IMR-90 (cell line): ENCODE measurements at regions not wholly inside any gene's neighbourhood (a gene's known extent, or its start where the extent isn't known, plus 50 kb on each side); places are given as distances from the start of the nearest gene placed in this dataset.

Source experiments
- ATAC-seq: fragments of 200-7000 bp; cut with Tn5 transposase; 2 replicates; pipeline ENCODE4 v1.9.1; 2020; ENCODE audit warnings: low read depth, mild to moderate bottlenecking, moderate library complexity
- BruUV-seq: library from RNA; stranded (reverse); fragments of 400-500 nt; replicated peaks from 2 replicates; lab custom pipeline; 2021; lab: Mats Ljungman, UMichigan
- CTCF ChIA-PET: fragments of 300-600 bp; formaldehyde crosslinking; extraction: SDS; loops from one replicate; lab custom pipeline; 2021; ENCODE audit warnings: antibody characterized with exemption; lab: Yijun Ruan, JAX
- POLR2A ChIA-PET: fragments of 300-600 bp; sonication (Branson Sonifier 250); formaldehyde crosslinking; loops from one replicate; lab custom pipeline; 2022; ENCODE audit warnings: antibody characterized with exemption; ENCODE audit not compliant: unreplicated experiment; lab: Charles Lee
- DNase-seq: peaks from one replicate; pipeline ENCODE4 v3.0.0; 2013
- H2AFZ ChIP-seq: replicated peaks from 2 replicates; pipeline ENCODE3; 2013; ENCODE audit warnings: low read length, mild to moderate bottlenecking; ENCODE audit not compliant: poor library complexity
- H2AK5ac ChIP-seq: 2 replicates; pipeline ENCODE4 v1.6.1; 2013; ENCODE audit warnings: low read depth, low read length, inconsistent platforms
- H2AK9ac ChIP-seq: replicated peaks from 2 replicates; pipeline ENCODE3; 2013; ENCODE audit warnings: mild to moderate bottlenecking, low read depth, low read length, moderate library complexity; ENCODE audit not compliant: poor library complexity
- H2BK120ac ChIP-seq: 2 replicates; pipeline ENCODE4 v1.6.1; 2013; ENCODE audit warnings: low read depth, low read length, inconsistent platforms
- H2BK15ac ChIP-seq: 3 replicates; pipeline ENCODE4 v1.6.1; 2013; ENCODE audit warnings: low read depth, low read length, inconsistent platforms
- H2BK20ac ChIP-seq: 2 replicates; pipeline ENCODE4 v1.6.1; 2013; ENCODE audit warnings: low read depth, mild to moderate bottlenecking, inconsistent platforms, low read length, moderate library complexity
- H2BK5ac ChIP-seq: 2 replicates; pipeline ENCODE4 v1.6.1; 2013; ENCODE audit warnings: mild to moderate bottlenecking, low read depth, low read length, inconsistent platforms; ENCODE audit not compliant: poor library complexity, severe bottlenecking
- H3K14ac ChIP-seq: replicated peaks from 2 replicates; pipeline ENCODE4 v1.6.1; 2013; ENCODE audit warnings: low read depth, low read length, inconsistent platforms
- H3K18ac ChIP-seq: 2 replicates; pipeline ENCODE4 v1.6.1; 2013; ENCODE audit warnings: low read depth, low read length, control low read depth
- H3K23ac ChIP-seq: 2 replicates; pipeline ENCODE4 v1.6.1; 2013; ENCODE audit warnings: low read depth, low read length, inconsistent platforms
- H3K27ac ChIP-seq: 2 replicates; pipeline ENCODE4 v1.5.1; 2013; ENCODE audit warnings: mild to moderate bottlenecking, control low read depth, low read length; ENCODE audit not compliant: insufficient read depth
- H3K27me3 ChIP-seq: 2 replicates; pipeline ENCODE4 v1.6.1; 2013; ENCODE audit warnings: low read length; ENCODE audit not compliant: control insufficient read depth, insufficient read depth
- H3K36me3 ChIP-seq: 2 replicates; pipeline ENCODE4 v1.6.1; 2013; ENCODE audit warnings: low read length, mixed read lengths; ENCODE audit not compliant: control insufficient read depth, insufficient read depth
- H3K4ac ChIP-seq: 2 replicates; pipeline ENCODE4 v1.6.1; 2013; ENCODE audit warnings: low read depth, low read length, inconsistent platforms
- H3K4me1 ChIP-seq: 2 replicates; pipeline ENCODE4 v1.6.1; 2013; ENCODE audit warnings: low read length, mixed read lengths; ENCODE audit not compliant: control insufficient read depth, insufficient read depth
- H3K4me2 ChIP-seq: 2 replicates; pipeline ENCODE4 v1.6.1; 2013; ENCODE audit warnings: low read depth, mild to moderate bottlenecking, control low read depth, low read length, moderate library complexity
- H3K4me3 ChIP-seq: 2 replicates; pipeline ENCODE4 v1.5.1; 2013; ENCODE audit warnings: low read depth, mild to moderate bottlenecking, control low read depth, low read length, moderate library complexity; ENCODE audit not compliant: insufficient read depth
- H3K56ac ChIP-seq: 2 replicates; pipeline ENCODE4 v1.6.1; 2013; ENCODE audit warnings: low read length, inconsistent platforms; ENCODE audit not compliant: insufficient read depth; ENCODE audit errors: extremely low read depth
- H3K79me1 ChIP-seq, 2 experiments: 2 replicates each; pipeline ENCODE4 v1.6.1; 2013; ENCODE audit warnings: low read length in 2 of 2, inconsistent platforms in 1 of 2, low read depth in 1 of 2
- H3K9ac ChIP-seq: 2 replicates; pipeline ENCODE4 v1.6.1; 2013; ENCODE audit warnings: low read depth, low read length, control low read depth
- H3K9me1 ChIP-seq: 2 replicates; pipeline ENCODE4 v1.6.1; 2013; ENCODE audit warnings: low read length, inconsistent platforms; ENCODE audit not compliant: insufficient read depth
- H3K9me3 ChIP-seq: 2 replicates; pipeline ENCODE4 v1.6.1; 2013; ENCODE audit warnings: low read length; ENCODE audit not compliant: control insufficient read depth, insufficient read depth
- H4K20me1 ChIP-seq: 2 replicates; pipeline ENCODE4 v1.6.1; 2013; ENCODE audit warnings: low read length, inconsistent platforms; ENCODE audit not compliant: insufficient read depth
- H4K5ac ChIP-seq: 2 replicates; pipeline ENCODE4 v1.6.1; 2013; ENCODE audit warnings: mild to moderate bottlenecking, low read depth, low read length, control low read depth
- H4K8ac ChIP-seq, 2 experiments: 2 replicates each; pipeline ENCODE4 v1.6.1; 2013; ENCODE audit warnings: low read depth in 2 of 2, low read length in 2 of 2, control low read depth in 1 of 2, inconsistent platforms in 1 of 2
- H4K91ac ChIP-seq: 2 replicates; pipeline ENCODE4 v1.6.1; 2013; ENCODE audit warnings: low read depth, low read length, inconsistent platforms; ENCODE audit not compliant: insufficient read depth
- BHLHE40 ChIP-seq: fragments of 150-350 bp; IDR thresholded peaks from 2 replicates; pipeline ENCODE4 v1.6.1; 2016; ENCODE audit warnings: mild to moderate bottlenecking, low read depth, low read length
- CEBPB ChIP-seq: IDR thresholded peaks from 2 replicates; pipeline ENCODE4 v1.6.1; 2012; ENCODE audit warnings: low read depth, low read length, improper control_type of control experiment
- CHD1 ChIP-seq: IDR thresholded peaks from 2 replicates; pipeline ENCODE4 v1.6.1; 2012; ENCODE audit warnings: low read depth, low read length, improper control_type of control experiment
- FOS ChIP-seq: fragments of 150-350 bp; IDR thresholded peaks from 2 replicates; pipeline ENCODE4 v1.6.1; 2016; ENCODE audit warnings: low read depth, low read length
- MAFK ChIP-seq: IDR thresholded peaks from 2 replicates; pipeline ENCODE4 v1.6.1; 2012; ENCODE audit warnings: low read depth, low read length, improper control_type of control experiment
- MAZ ChIP-seq: IDR thresholded peaks from 2 replicates; pipeline ENCODE4 v1.6.1; 2012; ENCODE audit warnings: low read depth, mild to moderate bottlenecking, low read length, improper control_type of control experiment, moderate library complexity, borderline replicate concordance
- MXI1 ChIP-seq: IDR thresholded peaks from 2 replicates; pipeline ENCODE4 v1.6.1; 2012; ENCODE audit warnings: low read depth, mild to moderate bottlenecking, low read length, moderate library complexity, borderline replicate concordance
- NFE2L2 ChIP-seq: fragments of 150-350 bp; IDR thresholded peaks from 2 replicates; pipeline ENCODE4 v1.6.1; 2016; ENCODE audit warnings: low read depth, mild to moderate bottlenecking, low read length
- POLR2A ChIP-seq: IDR thresholded peaks from 2 replicates; pipeline ENCODE4 v1.6.1; 2012; ENCODE audit warnings: mild to moderate bottlenecking, low read depth, low read length
- RAD21 ChIP-seq: IDR thresholded peaks from 2 replicates; pipeline ENCODE4 v1.6.1; 2012; ENCODE audit warnings: low read length, improper control_type of control experiment
- RCOR1 ChIP-seq: IDR thresholded peaks from 2 replicates; pipeline ENCODE4 v1.6.1; 2012; ENCODE audit warnings: mild to moderate bottlenecking, low read length, improper control_type of control experiment; ENCODE audit not compliant: insufficient replicate concordance
- RFX5 ChIP-seq: IDR thresholded peaks from 2 replicates; pipeline ENCODE4 v1.8.0; 2012; ENCODE audit warnings: low read depth, mild to moderate bottlenecking, low read length, moderate library complexity
- SMC3 ChIP-seq: fragments of 150-350 bp; IDR thresholded peaks from 2 replicates; pipeline ENCODE4 v1.6.1; 2016; ENCODE audit warnings: low read depth, mild to moderate bottlenecking, antibody characterized with exemption, low read length, moderate library complexity
- WGBS, 2 experiments: methylation state at CpG; one replicate each; pipeline versions ENCODE4 v1.1.5 to v1.1.7; 2013; ENCODE audit warnings: missing lambda C conversion rate in 2 of 2; ENCODE audit not compliant: insufficient read length in 1 of 2; ENCODE audit errors: extremely low coverage in 2 of 2; 5-methylcytosine and 5-hydroxymethylcytosine counted together
- dilution Hi-C: fragments of 300-500 bp; cut with HindIII; formaldehyde crosslinking; loops from one replicate; pipeline ENCODE4 v1.14.3; 2018; ENCODE audit warnings: low sequenced_read_pairs; ENCODE audit not compliant: unreplicated experiment
- in situ Hi-C: fragments of 300-500 bp; cut with MboI; formaldehyde crosslinking; loops from 3 replicates; pipeline ENCODE4 v1.14.3; 2019; ENCODE audit warnings: low sequenced_read_pairs, inconsistent platforms, mixed read lengths
- intact Hi-C: fragments of 100-400 bp; cut with micrococcal nuclease; formaldehyde crosslinking; loops from 2 replicates; pipeline ENCODE4 v1.10.0; 2022
- TF ChIP-seq, protein P1 (sequence below): fragments of 150-350 bp; IDR thresholded peaks from 2 replicates; pipeline ENCODE4 v1.6.1; 2016; ENCODE audit warnings: low read depth, mild to moderate bottlenecking, low read length, moderate library complexity, borderline replicate concordance
- TF ChIP-seq, protein P2 (sequence below): fragments of 150-350 bp; IDR thresholded peaks from 2 replicates; pipeline ENCODE4 v1.6.1; 2017; ENCODE audit warnings: mild to moderate bottlenecking, antibody characterized with exemption, low read length, low read depth
- TF ChIP-seq, protein P3 (sequence below): conservative IDR thresholded peaks from 2 replicates; pipeline ENCODE4 v1.5.1; 2012; ENCODE audit warnings: mild to moderate bottlenecking, low read depth, low read length, improper control_type of control experiment

DNA sequence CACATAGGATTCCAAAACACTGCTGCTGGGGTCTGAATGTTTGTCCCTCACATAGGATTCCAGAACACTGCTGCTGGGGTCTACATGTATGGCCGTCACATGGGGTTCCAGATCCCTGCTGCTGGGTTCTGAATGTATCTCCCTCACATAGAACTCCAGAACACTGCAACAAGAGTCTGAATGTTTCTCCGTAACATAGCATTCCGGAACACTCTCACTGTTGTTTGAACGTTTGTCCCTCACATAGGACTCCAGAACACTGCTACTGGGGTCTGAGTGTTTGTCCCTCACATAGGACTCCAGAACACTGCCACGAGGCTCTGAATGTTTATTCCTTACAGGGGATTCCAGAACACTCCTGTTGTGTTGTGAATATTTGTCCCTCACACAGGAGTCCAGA lies 216.8 kb downstream of the FOXD4L6 start:
- Histone ChIP-seq H3K27ac (no peak overlapping the region), H2BK5ac (no peak overlapping the region), H2BK15ac (no peak overlapping the region), H3K4me1 (no peaks in the 10 kb centered on the region), H2BK120ac (no peak overlapping the region), H3K18ac (no peak overlapping the region), H3K9me3 (peaks cover 81% of the 10 kb centered on the region), H3K27me3 (no peaks in the 10 kb centered on the region), H2AFZ (no peak overlapping the region), H4K91ac (no peak overlapping the region), H3K56ac (no peak overlapping the region), H4K8ac (no peak overlapping the region), H3K4ac (no peak overlapping the region), H3K4me3 (no peak overlapping the region), H3K9ac (no peak overlapping the region), H3K4me2 (no peak overlapping the region), H3K79me1 (no peaks in the 10 kb centered on the region), H2BK20ac (no peak overlapping the region), H4K20me1 (no peaks in the 10 kb centered on the region), H3K14ac (no peak overlapping the region), H3K36me3 (no peaks in the 10 kb centered on the region), H3K9me1 (no peaks in the 10 kb centered on the region), H3K23ac (no peak overlapping the region), H2AK5ac (no peak overlapping the region), H4K5ac (no peak overlapping the region), H2AK9ac (no peak overlapping the region)
- WGBS, 2 experiments: 49% methylated on average over 4 of the region's 5 CpGs; no CpG with 5 or more reads in 1 of the 2 experiments
- BruUV-seq: no TSS peak
- in situ Hi-C loops: no loop called here
- CTCF ChIA-PET: no interaction called here
- POLR2A ChIA-PET: no interaction called here
- no peak for ATAC-seq
- no peak for DNase-seq
- dilution Hi-C loops: no loop called here
- intact Hi-C loops: no loop called here
- no peak for TF ChIP-seq MXI1
- TF ChIP-seq CHD1: no peak
- TF ChIP-seq SMC3: no peak
- TF ChIP-seq, protein P1, sequence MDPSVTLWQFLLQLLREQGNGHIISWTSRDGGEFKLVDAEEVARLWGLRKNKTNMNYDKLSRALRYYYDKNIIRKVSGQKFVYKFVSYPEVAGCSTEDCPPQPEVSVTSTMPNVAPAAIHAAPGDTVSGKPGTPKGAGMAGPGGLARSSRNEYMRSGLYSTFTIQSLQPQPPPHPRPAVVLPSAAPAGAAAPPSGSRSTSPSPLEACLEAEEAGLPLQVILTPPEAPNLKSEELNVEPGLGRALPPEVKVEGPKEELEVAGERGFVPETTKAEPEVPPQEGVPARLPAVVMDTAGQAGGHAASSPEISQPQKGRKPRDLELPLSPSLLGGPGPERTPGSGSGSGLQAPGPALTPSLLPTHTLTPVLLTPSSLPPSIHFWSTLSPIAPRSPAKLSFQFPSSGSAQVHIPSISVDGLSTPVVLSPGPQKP: no peak
- no peak for TF ChIP-seq RAD21
- TF ChIP-seq FOS: no peak
- TF ChIP-seq RCOR1: no peak
- TF ChIP-seq CEBPB: no peak
- no peak for TF ChIP-seq MAZ
- TF ChIP-seq BHLHE40: no peak
- no peak for TF ChIP-seq RFX5
- no peak for TF ChIP-seq POLR2A
- TF ChIP-seq, protein P2, sequence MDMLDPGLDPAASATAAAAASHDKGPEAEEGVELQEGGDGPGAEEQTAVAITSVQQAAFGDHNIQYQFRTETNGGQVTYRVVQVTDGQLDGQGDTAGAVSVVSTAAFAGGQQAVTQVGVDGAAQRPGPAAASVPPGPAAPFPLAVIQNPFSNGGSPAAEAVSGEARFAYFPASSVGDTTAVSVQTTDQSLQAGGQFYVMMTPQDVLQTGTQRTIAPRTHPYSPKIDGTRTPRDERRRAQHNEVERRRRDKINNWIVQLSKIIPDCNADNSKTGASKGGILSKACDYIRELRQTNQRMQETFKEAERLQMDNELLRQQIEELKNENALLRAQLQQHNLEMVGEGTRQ: no peak
- no peak for TF ChIP-seq NFE2L2
- TF ChIP-seq MAFK: no peak
- TF ChIP-seq, protein P3, sequence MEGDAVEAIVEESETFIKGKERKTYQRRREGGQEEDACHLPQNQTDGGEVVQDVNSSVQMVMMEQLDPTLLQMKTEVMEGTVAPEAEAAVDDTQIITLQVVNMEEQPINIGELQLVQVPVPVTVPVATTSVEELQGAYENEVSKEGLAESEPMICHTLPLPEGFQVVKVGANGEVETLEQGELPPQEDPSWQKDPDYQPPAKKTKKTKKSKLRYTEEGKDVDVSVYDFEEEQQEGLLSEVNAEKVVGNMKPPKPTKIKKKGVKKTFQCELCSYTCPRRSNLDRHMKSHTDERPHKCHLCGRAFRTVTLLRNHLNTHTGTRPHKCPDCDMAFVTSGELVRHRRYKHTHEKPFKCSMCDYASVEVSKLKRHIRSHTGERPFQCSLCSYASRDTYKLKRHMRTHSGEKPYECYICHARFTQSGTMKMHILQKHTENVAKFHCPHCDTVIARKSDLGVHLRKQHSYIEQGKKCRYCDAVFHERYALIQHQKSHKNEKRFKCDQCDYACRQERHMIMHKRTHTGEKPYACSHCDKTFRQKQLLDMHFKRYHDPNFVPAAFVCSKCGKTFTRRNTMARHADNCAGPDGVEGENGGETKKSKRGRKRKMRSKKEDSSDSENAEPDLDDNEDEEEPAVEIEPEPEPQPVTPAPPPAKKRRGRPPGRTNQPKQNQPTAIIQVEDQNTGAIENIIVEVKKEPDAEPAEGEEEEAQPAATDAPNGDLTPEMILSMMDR: no peak
